ENCODE measurements at regions not wholly inside any gene's neighbourhood (a gene's known extent, or its start where the extent isn't known, plus 50 kb on each side); places are given as distances from the start of the nearest gene placed in this dataset.
"Not testable (repeated sequence)": the region's sequence is repeated elsewhere in the genome, so short reads cannot be mapped to it uniquely, and the experiment has no call there.

DNA sequence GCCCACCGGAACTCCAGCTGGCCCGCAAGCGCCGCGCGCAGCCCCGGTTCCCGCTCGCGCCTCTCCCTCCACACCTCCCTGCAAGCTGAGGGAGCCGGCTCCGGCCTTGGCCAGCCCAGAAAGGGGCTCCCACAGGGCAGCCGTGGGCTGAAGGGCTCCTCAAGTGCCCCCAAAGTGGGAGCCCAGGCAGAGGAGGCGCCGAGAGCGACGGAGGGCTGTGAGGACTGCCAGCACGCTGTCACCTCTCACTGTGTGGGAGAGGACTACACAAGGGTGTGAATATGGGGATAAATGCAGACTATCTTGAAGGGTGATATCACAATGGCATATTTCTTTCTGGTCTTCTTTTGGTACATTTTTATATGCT, 158.3 kb upstream of the PPP1R3A start:
- DNase-seq = not testable (repeated sequence)

DNA sequence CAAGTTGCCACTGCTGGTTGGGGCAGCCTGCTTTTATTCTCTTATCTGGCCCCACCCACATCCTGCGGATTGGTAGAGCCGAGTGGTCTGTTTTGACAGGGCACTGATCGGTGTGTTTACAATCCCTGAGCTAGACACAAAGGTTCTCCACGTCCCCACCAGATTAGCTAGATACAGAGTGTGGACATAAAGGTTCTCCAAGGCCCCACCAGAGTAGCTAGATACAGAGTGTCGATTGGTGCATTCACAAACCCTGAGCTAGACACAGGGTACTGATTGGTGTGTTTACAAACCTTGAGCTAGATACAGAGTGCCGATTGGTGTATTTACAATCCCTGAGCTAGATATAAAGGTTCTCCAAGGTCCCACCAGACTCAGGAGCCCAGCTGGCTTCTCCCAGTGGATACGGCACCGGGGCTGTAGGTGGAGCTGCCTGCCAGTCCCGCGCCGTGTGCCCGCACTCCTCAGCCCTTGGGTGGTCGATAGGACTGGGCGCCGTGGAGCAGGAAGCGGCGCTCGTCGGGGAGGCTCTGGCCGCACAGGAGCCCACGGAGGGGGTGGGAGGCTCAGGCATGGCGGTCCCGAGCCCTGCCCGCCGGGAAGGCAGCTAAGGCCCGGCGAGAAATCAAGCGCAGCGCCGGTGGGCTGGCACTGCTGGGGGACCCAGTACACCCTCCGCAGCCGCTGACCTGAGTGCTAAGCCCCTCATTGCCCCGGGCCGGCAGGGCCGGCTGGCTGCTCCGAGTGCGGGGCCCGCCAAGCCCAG, 157.8 kb upstream of the PPP1R3A start:
- DNase-seq = not testable (repeated sequence)

DNA sequence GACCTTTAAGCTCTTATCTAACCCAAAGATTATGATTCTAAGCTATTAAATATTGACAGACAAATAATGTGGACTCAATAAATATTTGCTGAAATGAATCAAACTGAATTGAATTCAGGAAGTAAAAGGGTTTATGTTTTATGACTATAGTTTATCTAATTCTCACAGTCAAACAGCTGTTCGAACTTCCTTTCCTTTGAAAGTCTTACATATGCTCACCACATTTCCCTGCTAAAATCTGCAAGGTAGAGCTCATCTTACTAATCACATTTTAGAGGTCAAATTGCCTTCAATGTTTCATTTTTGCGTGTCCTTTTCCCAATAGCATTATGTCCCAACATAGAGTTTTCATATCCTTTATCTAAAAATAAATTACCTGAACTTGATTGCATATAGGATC, 154.9 kb upstream of the PPP1R3A start:
- DNase-seq = no peak

DNA sequence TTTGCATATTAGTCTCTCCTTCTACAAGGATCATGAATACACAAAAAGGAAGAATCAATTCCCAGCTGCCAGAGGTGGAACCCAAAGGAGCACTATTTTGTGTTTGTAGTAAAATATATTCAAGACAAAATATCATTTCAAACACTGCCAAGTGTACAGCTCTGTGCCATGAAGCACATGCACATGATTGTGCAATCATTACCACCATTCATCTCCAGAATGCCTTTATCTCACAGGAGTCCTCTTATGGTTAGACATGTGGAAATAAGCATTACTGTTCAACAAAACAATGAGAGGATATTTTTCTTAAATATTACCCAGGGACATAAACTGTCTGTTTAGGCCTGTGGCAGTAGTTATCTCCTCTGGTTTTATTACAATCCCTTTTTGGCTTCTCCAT, 151.4 kb upstream of the PPP1R3A start:
- no peak for DNase-seq

DNA sequence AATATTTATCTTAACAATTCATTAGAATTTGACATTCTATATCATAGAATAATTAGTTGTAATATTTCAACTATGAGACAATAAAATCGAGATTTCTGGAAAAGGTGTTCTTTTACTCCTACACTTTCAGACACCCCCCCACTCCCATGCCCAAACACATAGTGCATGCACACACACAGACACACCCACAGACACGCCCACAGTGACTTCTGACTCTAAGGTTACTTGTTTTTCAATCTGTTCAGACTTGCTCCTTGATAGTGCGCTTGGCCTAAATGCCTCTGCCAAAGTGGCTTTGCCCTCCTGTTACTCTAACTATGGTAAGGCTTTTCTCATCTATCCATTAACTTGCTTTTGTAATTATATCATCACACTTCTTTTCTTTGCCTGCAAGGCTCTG, 144.0 kb upstream of the PPP1R3A start:
- no peak for DNase-seq

DNA sequence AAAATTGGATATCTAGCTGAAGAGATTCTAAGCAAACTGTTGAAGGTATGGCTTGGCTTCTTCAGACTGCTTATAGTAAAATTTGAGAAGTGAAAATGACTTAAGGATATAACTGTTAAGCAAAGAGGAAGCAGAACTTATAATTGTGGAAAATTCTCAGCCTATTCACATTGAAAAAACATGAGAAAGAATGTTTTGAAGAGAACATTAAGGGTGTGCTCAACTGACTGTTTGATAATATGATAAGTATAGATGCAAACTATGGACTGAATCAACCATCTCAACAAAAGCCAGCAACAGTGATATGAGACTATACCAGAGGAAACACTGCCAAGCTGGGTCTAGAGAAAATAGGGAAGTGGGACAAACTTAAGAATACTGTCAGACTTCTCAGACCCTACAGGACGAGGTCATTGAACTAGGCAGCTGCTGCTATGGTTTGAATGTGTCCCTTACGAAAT, 133.1 kb upstream of the PPP1R3A start:
- DNase-seq = no peak

DNA sequence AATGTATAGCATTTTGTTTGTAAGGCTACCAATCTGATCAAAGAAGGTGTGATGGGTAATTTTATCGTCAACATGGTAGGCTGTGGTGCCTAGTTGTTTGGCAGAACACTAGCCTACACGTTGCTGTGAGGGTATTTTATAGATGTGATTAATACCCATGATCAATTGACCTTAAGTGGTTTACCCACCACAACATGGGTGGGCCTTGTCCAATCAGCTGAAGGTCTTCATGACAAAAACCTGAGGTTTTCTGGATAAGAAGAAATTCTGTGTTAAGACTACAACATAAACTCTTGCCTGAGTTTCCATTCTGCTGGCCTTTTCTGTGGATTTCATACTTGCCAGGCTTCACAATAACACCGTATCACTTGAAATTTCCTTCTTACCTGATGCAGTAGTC, 131.8 kb upstream of the PPP1R3A start:
- DNase-seq = no peak

DNA sequence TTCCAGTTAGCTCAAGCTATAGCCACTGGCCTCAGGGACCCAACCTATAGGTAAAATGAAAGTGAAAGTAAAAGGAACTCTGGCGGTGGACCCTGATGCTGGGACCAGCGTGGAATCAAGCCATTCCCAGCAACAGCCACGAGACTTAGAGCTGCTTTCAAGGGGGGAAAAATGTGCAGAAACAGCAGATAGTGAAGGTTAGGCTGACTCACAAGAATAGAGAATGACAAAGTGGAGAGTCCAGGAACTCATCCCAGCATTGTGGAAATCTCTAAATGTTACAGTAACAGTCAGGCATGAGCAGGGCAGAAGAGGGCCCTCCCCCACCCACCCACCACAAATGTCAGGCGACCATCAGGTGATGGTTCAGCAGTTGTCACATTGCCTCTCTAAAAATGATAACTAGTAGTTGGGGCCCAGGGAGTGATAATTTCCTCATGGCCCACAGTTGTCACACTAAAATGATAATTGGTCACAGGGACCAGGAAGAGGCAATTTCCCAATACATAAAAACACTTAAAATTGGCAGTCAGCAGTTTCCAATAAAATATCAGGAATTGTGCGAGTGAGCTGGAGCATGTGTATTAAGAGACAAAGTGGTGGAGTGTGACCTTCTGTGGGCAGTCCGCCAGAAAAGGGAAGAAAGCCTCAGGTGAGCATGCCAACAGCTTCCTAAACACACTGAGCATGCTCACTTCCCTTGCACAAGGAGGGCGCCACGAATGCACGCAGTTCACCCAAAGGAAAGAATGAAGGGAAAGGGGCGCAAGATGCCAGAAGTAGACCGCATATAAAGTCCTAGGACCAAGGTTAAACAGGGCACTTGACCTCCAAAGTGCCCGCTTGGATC, 129.8 kb upstream of the PPP1R3A start:
- DNase-seq = no peak

DNA sequence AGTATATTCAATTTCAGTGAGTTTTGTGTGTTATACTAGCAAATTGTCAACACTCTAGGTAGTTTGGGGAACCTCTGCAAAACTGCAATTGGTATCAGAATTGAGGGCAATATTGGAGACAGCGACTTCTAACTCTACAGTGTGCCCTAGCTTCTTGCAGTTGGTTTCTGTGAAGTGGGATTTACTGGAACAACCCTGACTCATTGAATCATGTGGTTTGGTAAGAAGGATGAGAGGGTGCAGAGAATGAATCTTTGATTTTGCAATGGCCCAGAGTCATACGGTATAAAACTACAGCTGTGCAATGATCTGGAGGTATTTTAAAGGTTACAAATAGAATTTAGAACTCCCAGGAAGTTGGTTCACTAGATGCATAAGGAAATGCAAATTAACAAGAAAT, 129.1 kb upstream of the PPP1R3A start:
- no peak for DNase-seq

DNA sequence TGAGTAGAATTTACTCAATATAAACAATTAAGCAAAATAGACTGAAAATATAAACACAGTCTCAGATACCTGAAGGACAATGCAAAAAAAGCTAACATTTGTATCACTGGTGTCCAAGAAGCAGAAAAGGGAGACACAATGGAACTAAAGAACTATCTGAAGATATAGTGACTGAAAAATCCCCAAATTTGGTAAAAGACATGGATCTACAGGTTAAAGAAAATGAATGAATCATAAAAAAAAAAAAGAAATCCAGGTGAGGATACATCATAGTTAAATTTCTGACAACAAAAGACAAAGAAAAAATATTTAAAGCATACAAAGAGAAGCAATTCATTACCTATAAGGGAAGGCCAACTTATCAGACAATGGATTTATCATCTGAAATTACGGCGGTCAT, 114.7 kb upstream of the PPP1R3A start:
- DNase-seq = no peak

DNA sequence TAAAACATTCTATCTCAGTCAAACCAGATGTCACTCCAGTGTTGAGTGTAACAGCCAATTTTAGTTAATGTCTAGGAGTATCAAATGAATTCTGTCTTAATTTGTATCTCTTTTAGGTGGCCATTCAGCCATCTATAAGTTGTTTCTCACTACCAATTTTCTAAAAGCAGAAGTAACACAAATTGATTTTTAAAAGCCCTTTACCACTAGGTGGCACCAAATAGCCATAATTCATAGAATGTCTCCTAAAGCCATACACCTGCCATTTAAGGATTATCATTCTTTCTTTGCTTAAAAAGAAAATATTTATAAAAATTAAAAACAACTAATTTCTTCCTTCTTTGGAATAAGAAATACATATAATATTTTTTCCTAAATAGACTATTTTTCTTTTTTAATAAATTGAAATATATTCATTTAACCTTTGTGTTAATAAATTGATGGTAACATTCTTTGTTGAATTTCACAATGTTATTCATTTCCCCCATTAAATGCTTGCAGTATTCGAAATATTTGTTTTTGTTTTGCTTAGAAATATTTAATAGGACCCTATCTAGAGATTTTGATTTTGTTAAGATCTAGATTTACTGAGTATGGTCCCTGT, 107.8 kb upstream of the PPP1R3A start:
- peak; percentile 36 for DNase-seq

DNA sequence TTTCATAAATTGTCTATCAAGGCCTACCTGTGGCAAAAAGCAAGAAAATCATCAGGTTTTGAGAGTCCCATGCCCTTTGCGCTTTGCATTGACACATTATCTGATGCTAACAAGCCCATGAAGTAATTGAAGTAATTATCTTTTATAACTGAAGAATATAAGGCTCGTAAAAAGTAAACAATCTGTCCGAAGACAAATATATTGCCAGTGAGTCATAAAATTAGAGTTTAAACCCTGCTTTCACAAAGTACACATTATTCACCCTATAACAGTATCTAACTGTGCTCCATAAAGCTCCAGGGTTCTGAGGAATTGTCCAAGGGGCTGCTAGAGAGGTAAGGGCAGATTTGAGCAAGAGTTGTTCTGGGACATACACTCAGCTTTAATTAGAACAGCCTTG, 102.3 kb upstream of the PPP1R3A start:
- no peak for DNase-seq

DNA sequence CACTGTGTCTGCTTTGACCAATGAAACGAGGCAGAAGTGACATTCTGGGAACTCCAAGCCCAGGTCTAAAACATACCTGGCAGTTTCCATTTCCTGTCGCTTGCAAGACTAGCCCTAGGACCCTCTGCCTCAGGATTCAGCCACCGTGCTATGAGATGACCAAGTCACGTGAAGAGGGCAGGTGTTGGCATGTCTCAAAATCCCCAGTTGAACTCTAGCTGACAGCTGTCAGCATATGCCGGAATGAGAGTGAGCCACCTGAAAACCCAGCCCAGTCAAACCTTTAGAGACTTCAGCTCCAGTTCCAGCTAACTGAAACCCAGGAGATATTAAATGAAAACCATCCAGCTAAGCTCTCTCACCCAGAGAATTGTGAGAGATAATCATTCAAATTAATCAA, 89.9 kb upstream of the PPP1R3A start:
- DNase-seq = no peak

DNA sequence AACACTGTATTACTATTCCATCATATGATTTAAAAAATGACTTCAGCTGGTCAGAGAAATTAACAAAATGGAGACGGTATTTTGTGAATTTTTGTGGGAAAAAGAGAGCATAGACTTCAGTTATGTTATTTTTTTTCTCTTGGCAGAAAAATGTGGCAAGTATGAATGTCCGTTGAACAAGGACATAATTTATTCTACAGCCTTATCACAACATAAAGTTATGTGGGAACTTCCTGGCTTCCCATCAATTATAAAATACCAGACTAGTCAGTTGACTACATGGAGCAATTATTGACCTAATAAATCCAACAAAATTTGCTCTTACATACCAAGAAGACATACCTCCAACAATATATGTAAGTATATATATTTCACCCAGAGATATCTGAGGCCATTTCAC, 88.6 kb upstream of the PPP1R3A start:
- DNase-seq = no peak

DNA sequence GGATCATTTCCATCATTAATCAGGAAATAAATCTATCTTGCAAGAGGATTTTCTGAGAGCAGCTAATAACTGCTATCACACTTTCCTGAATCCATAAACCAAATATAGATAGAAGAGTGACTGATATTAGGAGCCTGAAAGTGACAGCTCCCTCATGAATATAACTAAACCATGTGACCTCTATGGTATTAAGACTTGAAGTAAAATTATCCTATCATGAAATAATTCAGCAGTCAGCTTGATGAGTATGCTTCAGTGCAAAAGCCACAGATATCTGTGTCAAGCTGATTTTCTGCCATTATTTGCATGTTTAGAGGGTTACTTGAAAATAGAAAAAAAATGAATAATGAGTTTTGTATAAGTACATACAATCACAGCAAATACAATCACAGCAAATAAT, 80.1 kb upstream of the PPP1R3A start:
- no peak for DNase-seq

DNA sequence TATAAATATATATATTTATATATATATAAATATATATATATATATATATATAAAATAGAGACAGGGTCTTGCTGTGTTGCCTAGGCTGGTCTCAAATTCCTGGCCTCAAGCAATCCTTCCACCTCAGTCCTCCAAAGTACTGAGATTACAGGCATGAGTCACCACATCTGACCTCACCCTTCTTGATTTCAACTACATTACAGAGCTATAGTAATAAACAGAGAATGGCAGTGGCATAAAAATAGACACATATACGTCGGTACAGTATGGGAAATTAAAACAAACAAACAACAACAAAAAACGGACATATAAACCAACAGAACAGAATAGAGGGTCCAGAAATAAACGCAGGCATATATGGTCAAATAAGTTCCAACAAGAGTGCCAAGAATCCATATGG, 77.6 kb upstream of the PPP1R3A start:
- DNase-seq = no peak

DNA sequence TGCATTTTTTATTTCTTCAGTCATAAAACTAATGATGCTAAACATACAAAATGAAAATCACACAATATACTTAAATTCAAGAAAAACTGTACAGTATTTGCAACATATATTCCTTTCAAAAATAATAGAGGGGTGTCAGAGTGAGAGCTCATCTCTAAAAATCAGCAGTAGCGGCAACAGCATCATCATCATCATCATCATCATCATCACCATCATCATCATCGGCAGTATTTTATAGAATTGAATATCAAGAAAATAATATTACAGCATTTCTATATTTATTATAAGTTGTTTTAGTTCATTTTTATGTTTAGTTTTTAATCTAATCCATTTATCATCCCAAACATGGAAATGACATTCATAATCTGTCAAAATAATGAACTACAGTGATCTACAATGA, 67.4 kb upstream of the PPP1R3A start:
- DNase-seq = no peak

DNA sequence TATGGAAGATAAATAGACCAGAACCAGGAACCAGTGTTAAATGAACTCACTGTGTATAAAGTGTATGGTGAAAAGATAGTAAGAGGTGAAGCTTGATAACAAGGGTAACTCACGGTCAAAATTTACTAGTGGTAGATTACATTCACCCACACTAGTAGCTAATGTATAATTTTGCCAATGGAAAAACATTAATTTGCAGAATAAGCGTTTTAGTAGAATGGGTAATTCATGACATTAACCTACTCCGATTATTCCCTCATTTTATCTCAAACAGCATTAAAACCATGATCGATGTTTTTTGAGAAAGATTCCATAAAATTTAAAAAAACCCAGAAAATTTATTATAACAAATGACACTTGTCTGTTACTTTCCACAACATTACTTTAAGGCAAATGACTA, 57.7 kb upstream of the PPP1R3A start:
- DNase-seq = no peak

DNA sequence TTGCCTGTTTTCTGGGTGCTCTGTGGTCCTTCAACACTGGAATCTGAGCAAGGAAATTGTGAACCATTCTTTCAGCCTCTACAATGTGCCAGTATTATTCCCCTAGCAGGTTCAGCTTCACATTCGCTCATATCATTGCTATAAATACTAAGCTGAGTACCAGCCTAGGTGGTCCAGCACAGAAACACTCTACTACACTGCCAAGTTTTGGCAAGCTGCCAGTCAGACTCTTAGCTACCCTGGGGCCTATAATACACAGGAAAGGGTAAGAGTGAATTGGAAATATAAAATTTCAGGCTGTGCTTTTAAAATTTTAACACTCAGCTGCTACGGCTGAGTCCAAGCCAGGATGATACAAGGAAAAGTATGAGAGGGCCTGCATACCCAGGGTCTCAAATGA, 49.9 kb upstream of the PPP1R3A start:
- DNase-seq = no peak

All from retina (tissue), 1 donor.